NCI-H1436 treated with DMSO at 0.1 percent for 48 hours (cell line): ENCODE measurements at regions not wholly inside any gene's neighbourhood (a gene's known extent, or its start where the extent isn't known, plus 50 kb on each side); places are given as distances from the start of the nearest gene placed in this dataset.
A peak's percentile ranks its signal among the peaks of the same experiment; 100 is the strongest.

Experiments
- DNase-seq: peaks from one replicate; lab custom pipeline; 2025; lab: John Stamatoyannopoulos, UW

DNA sequence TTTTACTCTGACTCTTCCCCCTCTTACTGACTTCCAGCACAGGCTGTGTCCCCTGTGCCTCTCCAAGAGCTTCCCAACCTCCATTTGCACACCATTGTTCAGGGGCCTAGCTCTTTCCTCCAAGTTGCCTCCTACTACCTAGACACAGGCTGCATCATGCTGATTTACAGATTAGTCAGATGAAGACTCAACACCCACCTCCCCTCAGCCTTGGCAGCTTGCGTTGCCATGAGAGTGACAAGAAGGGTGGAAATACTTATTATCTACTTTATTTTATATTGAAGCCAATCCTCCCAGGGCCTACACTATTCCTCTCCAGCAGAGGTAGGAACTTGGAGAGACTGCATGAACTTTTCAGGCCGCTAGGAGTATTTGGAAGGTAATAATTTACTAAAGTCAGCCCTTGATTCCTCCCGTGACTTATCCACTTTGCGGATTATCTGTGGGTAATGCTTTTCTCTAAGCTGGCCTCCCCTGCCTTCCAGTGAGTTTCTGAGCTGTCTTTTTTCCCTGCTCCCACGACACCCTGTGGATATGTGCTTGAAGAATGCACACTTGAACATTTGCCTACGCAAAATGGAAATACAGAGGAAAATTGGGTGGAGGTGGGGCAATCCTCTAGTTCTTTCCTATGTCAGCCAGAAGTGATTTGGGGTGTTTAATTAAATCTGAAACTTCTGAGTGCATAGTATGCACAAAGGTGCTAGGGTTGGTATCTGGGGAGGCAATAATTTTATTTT, 74.1 kb upstream of the TMEM164 start:
- no peak for DNase-seq

DNA sequence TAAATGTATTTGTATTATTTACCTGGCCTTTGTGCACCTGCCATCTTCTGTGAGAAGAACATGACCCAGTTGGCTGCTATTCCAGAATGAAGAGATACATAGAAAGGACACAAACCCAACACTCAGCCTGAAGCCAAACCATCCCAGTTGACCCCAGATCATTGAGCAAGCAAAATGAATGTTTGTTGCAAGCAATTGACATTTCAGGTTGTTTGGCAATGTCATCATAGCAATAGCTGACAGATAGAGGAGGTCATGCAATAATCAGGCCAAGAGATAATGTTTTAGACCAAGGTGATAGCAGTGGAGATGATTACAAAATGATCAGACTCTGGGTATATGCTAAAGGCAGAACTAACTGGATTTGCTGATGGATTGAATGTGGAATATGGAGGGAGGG, 71.2 kb upstream of the TMEM164 start:
- DNase-seq, result no peak

DNA sequence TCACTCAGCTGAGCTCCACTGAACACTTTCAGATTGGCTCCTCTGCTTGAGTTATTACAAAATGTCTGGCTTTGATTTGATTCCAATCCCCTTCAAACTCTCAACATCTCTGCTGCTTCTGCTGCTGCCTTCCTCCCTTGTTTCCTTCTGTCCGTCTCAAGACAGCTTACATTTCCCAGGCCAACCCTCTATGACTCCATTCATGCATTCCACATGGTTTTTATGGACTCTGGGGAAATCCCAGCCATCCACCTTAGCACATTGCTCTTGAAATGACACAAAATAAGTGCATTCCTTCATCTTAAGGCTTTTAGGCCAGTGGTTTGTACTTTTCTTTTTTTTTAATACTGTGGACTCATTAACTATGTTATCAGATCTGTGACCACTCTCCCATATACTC, 68.5 kb upstream of the TMEM164 start:
- DNase-seq, result no peak

DNA sequence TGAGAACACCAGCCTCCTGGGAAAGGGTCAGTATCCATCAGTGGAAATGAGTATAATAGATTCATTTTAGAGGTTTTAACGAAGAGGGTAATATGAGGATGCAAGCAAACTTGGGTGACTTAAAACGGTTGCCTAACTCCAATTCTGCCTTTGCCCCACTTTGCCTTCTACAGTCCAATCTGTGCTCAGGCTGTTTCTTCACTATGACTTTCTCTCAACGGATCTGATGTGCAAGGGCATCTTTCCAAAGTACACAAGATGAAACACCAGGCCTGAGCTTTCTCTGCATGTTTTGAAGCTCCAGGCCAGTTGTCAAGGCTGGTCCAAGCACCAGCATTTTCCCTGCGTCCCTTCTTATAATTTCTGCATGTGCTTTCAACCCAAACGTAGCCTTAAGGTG, 68.0 kb upstream of the TMEM164 start:
- DNase-seq, result no peak

DNA sequence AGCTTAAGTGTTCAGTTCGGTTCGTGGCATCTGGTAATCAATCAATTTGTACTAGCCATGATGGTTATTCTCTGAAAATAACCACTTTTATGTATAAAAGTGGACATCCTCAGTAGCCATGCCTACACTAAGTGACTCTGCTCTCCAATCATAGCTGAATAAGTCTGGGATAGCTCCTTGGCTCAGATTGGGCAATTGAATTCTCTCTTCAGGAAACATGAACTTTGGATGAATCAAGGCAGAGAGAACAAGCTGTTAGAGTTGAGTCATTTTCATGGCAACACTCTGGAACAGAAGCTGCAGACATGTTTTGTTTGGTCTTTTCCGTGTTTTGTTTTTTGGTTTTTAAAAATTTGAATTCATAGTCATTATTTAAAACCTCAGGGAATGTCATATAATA, 66.8 kb upstream of the TMEM164 start:
- DNase-seq, result no peak

DNA sequence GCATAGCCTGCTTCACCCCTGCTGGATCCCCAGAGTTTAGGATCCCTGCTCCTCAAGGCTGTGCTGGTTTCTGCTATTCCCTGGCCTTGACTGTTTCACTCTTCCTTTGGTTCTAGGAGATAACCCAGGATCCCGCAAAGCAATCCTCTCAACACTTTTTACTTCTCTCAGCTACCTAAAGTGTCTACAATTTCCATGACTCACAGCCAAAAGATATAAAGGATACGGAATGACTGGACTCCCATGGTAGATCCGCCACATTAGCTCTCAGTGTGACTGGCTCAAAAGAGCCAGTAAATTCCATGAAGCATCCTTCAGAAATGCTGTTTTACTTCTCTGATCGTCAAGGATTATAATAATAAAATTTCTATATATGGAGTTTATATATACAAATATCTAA, 66.3 kb upstream of the TMEM164 start:
- DNase-seq, result no peak

DNA sequence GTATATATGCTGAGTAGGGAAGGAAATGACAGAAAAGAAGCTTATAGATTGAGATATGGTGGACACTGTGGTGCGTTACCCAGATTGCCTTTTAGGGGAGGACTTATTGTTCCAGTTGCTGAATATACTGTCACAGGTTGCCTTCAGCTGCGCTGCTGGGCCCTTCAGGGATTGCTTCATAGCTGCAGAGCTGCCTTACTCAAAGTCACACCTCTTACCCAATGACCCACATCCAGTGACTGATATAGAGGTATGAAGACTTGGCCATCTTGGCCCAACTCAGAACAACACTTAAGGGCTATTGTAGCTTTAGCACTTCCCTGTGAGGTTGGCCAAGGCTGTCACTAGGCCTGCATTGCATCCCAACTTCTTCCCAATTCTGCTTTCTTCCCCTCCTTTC, 63.4 kb upstream of the TMEM164 start:
- no peak for DNase-seq

DNA sequence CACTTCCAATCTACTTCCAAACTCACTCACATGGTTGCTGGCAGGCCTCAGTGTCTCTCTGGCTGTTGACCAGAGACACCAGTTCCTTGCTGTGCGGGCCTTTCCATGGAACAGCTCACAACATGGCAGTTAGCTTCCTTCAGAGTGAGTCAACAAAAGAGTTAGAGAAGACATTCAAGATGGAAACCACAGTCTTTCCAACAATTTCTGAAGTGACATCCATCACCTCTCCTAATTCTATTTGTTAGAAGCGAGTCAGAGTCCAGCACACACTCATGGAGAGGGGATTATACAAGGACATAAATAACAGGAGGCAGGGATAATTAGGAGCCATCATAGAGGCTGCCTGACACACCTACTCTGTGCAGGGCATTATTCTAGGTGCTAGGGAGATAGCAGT, 62.5 kb upstream of the TMEM164 start:
- DNase-seq, result no peak

DNA sequence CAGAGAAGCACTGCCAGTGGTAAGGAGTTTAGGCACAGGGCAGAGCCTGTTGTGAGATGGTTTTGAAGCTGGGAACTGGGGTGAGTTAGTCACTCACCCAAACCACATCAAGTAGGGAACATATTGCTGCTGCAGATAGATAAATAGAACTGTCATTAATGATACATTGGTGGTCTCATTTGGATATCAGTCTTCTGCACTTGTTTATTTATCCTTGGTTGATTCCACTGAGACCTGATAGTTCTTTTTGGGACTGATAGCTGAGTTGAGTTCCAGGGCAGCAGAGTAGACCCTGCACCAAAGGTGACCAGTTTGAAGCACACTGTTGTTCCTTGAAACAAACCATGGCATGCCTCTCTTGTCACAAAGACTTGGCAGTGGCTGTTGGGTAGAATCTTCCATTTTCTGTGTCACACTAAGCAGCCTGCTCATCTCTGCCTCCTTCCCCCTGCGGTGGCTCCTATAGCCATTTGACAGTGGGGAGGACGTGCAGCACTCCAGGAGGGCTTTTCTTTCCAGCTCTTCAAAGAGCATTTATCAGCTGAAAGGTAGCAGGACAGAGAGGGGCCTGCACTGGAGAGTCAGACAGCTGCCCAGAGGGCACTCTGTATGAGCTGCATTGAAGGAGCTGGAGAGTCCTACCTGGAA, 59.7 kb upstream of the TMEM164 start:
- no peak for DNase-seq

DNA sequence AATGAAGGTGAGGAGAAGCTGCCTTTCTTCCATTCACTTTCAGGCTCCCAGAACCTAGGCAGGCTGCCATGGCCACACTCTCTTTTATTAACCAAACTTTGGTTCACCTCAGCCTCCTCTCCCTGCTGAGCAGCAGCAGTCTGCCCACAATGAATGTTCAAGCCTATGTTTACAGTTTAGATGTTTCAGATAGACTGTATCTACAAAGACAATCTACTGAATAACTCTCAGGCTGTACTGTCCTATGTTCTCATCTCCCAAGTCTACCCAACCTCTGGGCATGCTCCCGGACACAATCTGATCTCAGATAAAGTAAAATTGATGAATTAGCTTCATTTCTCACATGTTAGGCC, 59.2 kb upstream of the TMEM164 start:
- no peak for DNase-seq

DNA sequence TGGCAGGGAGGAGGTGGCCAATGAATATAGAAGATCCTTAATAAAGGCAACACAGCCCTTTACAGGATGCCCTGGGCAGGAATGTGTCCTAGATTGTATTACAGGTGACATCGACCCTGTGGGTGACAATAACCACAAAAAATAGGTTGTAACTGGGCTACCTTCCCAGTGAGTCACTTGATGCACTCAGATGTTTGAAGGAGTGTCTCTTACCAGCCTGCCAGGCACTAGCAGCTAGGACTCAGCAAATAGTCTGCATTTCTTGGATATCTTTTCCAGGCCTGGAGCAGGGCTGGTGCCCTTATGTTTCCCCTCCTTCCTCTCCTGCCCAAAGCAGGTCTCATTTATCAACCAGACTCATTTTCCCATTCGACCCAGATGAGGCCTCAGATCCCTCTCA, 50.9 kb upstream of the TMEM164 start:
- DNase-seq, result no peak

DNA sequence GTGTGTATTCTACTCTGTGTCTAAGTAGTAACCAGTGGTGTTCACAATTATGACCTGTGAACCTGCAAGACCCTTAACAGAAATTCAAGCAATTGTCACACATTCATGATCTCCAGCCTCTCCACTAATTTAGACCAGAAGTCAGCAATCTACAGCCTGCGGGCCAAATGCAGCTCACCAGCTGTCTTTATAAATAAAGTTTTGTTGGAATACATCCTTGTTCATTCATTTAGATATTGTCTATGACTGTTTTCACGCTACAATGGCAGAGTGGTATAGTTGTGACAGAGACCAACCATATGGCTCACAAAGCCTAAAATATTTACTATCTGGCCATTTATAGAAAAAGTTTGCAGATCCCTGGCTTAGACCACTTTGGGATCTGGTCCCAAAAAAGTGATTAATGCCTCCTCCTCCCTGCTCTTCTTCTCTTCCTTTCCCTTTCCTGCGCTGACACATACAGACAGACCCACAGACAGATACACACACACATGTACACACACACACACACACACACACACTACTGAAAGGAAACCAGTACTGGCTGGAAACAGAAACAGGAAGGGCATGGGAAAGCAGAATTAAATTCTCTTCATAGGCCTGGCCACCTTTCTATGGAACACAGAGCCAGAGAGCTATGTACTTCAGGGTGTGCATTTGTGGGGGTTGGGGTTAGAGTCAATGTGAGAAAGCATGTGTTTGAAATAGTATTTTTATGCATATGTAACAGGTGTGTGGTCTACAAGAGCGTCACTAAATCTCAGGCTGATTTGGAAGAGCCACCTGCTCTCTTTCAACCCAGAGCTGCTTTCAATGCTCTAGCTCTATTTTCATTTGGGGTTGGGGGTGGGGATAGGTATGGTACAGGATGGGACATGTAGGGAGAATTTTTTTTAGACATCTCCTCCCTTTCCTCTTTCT, 49.7 kb upstream of the TMEM164 start:
- DNase-seq, result peak; percentile 2
